D341Med (cell line): ENCODE measurements at regions not wholly inside any gene's neighbourhood (a gene's known extent, or its start where the extent isn't known, plus 50 kb on each side); places are given as distances from the start of the nearest gene placed in this dataset.

Source experiments
- DNase-seq: peaks from one replicate; pipeline ENCODE4 v3.0.0; 2012; ENCODE audit warnings: low spot score

DNA sequence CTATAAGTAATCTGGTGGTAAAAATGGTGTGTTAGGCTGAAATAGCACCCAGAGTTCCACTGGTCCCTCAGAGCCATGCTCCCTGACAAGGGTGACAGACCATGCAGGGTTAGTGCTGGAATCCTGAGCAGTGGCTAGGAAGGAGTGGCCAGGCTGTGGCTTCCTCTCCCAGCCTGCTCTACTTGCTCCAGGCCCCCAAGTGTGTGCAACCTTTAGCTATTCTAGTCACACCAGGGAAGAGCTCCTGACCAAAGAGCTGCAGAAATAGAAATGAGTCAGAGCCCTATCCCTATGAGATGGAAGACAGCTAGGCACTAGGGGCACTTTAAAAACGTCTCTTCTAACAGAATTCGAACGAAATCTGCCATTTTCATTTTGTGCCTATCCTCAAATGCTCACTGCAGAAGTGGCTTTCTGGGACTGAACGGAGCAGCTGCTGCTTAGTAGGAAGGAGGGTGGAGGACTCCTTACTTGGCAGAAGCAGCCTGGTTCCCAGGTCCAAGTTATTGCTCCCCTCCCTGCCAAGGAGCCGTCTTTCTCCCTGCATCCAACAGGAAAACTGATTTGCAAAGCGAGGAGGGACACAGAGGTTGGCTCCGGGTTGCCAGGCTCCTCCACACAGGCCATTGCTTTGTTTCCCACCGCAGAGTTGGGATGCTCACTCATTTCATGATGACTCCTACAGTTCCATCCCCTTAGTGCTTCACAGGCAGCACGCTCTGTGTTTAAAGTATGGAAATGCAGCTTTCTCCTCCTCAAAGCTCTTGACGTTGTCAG lies 754.5 kb downstream of the C6orf118 start:
- DNase-seq: no peak

DNA sequence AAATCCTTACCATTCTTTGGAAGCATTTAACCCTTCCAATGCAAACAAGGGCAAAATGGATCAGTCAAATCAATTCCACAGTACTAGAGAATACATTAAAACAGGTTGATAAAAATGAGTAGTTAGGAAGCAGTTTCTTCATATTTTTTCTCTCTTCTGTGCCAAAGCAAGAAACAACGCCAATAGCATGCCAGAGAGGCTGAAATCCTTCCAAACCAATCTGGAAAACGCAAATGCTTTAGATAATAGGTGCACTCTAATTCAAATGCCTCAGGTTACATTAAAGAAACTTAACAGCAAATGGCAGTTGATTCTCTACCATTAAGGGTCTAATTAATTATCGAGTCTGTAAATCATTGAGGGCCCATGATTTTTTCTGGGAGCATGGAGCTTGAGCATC lies 755.2 kb downstream of the C6orf118 start:
- no peak for DNase-seq

DNA sequence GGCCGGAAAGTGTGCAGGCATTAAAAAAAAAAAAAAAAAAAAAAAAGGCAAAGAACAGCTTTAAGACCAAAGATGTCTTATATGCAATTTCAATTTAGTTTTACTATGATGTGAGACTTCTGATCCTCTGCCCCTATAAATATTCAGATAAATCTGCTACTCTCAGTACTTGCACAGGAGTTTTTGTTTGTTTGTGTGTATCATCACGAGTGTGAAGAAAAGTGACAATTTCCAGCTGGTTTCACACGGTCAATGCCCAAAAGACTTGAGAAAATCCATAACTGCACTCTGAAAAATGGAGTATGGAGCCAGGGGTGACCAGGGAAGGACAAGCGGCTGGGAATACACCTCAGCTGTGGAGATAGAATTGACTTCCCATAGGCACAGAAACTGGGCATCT lies 757.7 kb downstream of the C6orf118 start:
- no peak for DNase-seq

DNA sequence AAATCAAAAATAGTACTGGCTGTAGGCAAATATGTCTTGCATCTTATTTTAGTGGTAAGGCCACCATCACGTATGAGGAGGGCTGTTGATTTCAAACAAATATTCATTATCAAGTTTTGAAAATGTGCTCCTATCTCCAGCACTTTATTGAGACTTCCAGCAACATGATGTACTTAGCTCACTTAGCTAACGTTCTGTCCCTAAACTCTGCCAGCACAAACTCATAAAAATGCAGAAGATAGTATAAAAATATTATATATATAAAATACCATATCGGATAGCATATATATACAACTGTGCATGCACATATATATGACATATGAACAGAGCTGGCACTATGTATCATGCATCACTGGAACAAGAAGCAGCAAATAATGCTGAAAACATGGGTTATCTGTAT lies 762.3 kb downstream of the C6orf118 start:
- no peak for DNase-seq

DNA sequence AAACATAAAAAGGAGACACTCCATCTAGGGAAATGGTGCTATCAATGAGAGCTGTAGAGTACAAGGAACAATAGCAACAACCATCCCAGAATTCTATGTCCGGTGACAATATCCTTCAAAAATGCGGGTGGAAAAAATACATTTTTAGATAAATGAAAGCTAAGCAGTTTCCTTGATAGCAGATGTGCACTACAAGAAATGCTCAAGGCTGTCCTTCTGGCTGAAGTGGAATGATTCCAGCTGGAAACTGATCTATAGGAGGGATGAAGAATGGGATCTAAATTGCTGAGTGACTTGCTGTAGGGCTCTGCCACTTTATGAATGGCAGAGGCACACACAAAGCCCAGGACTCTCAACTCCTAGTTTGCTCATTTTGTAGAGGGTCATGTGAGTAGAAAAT lies 763.1 kb downstream of the C6orf118 start:
- DNase-seq: no peak

DNA sequence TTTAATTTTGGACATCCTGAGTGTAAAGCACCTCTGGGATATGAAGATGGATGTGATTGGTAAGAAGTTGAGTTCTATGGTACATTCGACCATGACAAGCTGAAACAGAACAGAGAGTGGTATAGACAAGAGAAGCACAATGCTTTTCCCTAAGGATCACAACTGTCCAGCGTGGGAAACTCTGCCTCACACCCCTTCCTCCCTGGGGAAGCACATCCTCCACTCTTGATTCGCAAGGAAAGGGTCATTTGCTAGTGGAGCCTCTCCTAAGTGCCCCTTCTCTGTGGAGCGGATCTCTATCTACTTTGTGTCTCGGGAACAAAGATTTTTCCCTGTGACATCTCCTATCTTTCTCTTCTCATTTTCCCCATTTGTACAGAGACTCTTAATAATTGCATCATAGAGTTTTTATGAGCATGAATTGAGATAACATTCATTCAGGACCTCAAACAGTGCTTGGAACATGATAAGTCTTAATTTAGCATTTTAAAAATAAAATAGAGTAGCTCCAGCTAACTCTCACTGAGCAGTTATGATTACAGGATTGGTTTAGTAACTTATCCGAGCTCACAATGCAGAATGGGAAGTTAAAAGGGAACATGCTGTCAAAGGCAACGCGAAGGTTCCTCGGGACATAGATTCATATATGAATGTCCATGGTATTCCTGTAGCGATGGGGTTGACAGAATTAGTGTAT lies 775.2 kb downstream of the C6orf118 start:
- DNase-seq: no peak

DNA sequence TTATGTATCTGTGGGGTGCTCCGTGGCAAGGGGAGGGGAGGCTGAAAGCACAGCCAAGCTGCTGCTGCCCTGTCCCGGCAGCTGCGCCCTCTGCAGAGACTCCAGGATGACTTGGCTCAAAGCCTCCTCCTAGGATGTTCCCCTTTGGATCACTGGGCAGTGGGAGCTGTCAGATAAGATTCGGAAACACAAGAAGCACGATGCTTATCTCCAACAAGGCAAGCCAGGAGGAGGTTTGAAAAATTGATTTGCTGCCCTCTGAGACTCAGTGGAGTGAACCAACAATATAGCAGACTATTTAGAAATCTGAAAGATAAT lies 776.4 kb downstream of the C6orf118 start:
- DNase-seq: peak; percentile 49

DNA sequence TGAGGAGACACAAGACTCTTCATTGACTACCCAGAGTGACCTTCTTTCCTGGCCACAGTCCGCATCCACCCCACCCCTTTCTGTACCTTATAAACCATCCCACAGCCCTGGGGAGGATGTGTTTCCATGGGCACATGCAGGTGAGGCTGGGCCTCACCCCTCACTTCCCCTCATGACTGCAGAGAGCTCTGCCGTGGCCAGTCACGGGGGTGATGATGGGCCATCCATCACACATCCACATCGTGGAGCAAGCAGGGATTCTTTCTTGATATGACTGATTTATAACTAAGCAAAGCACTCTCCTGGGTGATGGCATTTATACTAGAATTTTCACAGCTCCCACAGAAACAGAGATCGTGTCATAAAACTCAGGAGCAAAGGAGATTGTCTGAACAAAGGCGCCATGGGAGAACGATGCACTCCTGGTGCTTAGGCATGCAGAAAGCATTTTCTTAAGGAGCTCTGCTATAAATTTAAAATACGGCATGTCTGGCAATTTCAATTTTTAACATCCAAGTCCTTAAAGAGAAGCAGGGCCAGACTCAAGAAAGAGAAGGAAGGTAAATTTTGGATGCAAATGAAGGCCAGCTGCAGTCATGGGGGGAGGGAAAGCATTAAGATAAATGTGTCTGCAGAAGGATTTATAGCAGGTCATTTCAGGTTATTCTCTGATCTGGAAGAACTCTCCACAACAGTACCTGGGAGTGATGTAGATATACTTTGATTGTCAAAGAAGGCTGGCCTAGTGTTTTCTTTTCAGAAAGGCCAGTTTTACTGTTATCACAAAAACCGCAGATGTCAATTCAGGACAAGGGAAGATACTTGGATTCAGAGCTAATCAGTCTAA lies 777.0 kb downstream of the C6orf118 start:
- no peak for DNase-seq

DNA sequence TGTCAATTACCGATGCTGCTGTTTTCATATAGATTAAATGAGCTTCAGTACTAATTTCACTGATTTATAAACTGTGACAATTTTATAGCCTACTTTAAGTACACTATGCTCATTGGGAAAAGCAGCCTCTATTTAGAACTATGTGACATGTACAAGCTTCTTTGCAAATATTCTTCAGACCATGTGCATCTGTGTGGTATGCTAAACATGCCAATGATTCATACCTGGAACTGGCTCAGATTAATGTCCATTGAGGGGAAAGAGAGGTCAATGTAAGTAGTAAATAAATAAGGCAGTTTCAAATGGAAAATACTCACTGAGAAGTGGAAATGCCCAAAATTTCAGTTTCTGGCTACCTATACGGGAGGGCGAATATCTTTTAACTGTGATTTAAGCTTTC lies 777.7 kb downstream of the C6orf118 start:
- DNase-seq: no peak

DNA sequence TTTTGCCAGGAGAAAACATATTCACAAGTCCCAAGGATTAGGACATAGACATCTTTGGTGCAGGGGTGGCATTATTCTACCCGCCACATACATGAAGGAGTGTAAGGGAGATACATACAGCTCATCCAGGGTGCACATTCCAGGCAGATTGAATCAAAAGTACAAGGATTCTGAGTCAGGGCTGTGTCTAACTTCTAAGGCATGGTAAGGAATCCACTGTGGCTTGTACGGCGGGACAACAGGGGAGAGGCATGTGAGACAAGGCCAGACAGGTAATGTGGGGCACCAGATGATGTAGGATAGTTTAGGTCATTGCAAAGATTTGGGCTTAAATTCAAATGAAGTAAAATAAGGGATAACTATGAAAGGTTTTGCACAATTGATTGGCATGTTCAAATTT lies 780.9 kb downstream of the C6orf118 start:
- DNase-seq: no peak

DNA sequence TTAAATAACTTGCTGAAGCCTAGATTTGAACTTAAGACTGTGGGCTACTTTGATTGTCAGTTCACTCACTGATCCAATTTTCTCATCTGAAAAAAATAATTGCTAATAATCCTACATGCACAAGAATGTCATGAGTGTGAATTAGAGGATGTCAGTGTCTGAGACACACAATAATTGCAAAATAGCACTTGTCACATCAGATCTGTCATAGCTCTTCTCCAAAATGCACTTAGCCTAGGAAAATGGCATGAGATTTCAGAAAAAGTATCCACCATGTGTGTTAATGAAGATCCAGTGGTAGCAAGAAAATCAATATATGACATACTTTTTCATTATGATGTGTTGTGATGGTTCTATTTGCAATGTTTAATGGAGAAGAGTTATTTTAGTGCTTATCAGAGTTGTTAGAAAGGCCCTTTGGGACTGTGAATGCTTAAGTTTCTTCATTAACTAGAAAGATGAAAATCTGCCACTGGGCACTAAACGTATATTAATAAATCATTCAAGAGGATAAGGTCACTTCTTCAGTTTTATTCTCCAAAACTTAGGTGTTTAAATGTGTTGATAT lies 786.2 kb downstream of the C6orf118 start:
- DNase-seq: no peak

DNA sequence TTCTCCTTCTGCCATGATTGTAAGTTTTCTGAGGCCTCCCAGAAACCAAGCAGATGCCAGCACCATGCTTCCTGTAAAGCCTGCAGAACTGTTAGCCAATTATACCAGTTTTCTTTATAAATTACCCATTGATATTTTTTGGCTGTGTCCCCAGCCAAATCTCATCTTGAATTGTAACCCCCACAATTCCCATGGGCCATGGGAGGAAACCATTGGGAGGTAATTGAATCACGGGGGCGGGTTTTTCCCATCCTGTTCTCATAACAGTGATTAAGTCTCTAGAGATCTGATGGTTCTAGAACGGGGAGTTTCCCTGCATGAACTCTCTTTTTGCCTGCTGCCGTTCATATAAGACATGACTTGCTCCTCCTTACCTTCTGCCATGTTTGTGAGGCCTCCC lies 788.5 kb downstream of the C6orf118 start:
- no peak for DNase-seq

DNA sequence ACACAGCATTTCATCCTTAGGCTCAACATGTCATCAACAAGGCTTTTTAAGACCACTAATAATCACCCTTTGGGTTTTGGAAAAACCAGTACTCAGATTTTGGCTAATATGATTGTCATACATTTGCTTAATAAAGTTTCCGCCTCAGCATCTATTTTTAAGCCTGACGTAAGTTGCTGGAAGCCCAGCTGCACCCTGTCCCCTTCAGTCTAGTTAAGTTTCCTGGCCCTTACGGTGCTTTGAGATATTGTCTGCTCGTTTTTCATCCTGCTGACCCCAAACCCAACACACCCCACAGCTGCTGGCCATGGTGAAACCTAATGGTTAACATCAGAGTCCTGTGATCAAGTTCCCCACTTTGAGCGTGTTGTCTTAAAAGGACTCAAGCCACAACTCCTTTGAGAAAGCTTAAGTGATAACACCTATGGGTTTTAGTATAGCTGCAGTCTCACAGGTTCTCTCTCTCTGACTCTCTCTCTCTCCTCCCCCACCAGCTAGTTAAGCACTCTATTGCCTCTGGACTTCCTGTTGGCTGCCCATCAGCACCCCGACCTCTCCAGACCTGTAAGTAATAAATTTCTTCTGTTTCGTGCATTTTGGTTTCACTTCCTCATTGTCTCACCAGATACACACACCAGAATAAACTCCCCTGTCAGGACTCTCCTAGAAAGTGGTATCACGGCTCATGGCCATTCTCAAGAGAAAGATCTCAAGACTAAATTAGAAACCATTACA lies 802.0 kb downstream of the C6orf118 start:
- DNase-seq: no peak

DNA sequence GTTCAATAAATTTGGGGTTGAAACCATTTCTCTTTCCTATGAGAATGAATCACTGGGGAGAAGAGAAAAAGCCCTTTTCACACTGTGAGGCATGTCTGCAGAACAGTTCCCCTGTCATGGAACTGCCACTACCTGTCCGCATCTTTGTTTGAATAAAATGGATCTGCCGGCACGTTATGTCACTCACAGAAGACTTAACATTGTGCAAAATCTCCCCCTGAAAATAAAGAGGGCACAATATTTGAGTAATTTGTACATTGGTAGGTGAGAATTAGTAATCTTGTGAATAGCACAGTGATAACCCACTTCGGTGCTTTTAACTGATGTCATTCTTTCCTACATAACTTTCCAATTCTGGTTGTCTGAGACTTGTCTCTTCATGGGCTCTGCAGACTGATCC lies 804.0 kb downstream of the C6orf118 start:
- DNase-seq: no peak

DNA sequence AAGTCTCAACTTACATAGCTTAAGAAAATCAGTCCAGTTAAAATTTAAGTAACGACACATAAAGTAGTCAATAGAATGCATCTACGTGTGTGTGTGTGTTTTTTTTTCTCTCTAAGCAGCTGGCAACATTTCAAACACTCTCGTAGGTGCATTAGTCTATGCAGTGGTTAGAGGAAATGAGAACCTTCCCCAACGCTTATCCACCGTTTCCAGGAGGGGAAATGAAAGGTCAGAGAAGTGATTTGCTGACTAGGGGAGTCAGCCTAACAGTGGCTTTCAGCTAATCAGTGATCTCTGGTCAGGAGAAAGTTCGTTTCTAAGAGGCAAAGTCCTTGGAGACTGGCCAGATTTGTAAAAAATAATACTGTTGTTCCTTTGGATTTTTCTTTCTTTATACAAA lies 806.6 kb downstream of the C6orf118 start:
- DNase-seq: no peak

DNA sequence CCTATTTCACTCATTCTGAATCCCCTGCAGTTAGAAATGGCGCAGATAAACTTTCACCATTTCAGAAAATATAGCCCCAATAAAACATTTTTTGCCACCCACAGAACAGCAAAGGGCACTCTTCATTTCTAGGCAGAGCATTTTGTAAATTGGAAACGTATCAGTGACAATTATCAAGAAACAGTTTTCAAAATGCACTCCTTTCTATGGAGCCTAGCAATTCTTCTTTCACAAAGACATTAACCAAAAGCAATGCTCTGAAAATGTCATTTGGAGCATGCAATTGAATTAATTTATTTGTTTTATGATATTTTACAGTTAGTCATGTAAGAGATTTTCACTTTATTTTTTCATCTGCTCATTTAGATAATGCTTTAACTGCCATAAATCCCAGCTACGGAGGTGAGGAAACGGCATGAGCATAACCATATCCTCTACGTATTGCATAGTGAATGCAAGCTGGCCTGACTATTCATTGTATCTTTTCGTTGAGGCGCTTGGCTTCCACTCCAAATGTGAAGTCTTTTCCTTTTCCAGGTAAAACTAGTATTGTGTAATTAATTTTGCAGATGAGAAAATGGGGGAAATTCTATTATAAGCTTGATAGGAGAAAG lies 813.4 kb downstream of the C6orf118 start:
- no peak for DNase-seq

DNA sequence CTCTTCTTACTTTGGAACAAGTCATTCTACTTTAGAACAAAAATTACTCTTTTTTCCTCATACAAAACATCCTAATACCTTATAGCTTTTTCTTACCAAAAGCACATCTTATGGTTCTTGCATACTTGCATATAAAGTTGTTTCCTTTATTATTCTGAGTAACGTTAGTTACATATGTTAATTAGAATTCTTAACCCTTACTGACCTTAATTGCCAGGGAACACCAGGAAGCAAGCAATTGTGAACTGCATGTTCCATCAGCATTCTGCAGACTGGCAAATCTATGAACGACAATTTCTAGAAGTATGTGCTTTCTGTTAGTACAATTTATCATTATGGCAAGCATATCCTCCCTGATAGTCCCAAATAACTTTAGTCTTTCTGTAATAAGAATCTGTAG lies 831.0 kb downstream of the C6orf118 start:
- DNase-seq: no peak

DNA sequence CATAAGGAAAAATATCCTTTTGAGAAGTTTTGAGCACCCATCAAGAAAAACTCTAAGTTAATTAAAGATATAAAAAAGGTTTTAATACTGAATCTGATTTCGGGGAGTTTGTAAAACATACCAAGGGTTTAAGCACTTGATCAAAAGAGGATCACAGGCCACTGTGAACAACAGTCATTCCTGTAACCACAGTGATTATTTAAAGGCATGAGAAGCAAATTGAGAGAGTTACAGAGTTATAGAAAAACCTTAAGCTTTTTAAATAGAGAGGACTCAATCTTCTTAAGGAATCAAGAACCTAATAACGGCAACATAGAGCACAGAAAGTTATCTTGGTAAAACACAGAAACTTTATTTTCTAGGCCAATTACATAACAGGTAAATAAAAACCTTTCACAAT lies 831.6 kb downstream of the C6orf118 start:
- no peak for DNase-seq

DNA sequence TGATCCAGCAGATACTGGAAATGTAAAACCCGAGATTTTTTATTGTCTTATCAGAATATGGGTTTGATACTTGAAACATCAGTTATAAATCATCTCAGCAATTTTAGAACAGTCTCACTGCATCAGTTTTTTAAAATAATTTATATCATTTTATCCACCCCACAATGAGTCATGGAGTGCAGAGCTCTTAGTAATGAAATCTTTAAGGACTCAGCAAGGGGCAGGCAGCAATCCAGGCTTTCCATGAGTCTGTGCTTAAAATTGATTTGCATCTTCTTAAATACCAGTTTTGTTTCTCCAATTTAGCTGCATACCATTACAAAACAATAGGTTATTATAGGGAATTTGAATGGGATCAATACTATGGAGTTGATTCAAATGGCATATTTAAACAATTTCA lies 832.3 kb downstream of the C6orf118 start:
- DNase-seq: no peak

DNA sequence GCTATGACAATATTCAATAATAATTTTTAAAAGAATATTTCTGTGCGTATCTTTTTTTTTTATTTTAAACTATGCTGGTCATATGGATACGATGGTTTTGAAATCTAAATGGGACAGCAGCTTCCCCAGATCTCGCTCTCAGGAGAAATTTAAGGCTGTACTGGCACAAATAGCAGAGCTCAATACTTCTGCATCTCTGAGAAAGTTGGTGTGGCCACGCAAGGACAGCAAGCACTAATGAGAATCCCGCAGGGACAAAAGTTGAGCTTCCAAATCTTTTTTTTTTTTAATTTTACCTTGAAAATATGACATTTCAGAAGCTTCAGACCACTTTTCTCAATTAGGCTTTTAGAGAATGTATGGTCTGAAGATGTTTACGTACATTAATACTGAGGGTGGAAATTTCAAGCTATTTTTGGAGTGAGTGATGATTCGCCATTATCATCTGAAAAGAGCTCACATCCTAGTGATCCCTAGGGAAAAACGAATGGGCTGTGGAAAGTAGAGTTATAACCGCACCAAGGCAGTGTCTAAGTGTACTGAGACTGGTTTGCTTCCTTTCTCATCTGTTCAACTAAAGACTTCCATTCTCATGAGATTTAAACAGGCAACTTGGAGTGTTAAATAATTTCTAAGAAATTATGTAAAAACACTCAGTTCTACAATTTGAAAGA lies 840.0 kb downstream of the C6orf118 start:
- DNase-seq: no peak

DNA sequence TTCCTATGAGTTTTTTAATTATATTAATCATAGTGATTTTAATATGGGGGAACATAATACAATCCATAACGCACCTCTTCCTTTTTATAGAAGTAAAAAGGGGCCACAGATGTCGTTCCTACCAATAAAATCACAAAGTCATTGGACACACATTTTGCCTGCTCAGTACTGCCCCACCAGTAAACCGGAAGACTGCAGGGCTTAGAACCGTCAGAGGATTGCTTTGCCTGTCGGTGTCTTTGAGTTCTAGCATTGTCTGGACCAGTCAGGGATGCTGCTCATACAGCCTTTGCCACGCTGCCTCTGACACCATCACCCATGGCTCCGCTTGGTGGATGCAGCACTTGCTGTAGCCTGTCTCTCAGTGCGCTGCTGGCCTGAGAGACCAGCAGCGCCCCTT lies 853.6 kb downstream of the C6orf118 start:
- DNase-seq: no peak
